H9 (cell line): ENCODE measurements at regions not wholly inside any gene's neighbourhood (a gene's known extent, or its start where the extent isn't known, plus 50 kb on each side); places are given as distances from the start of the nearest gene placed in this dataset.

Experiments
- DNase-seq: peaks from one replicate; pipeline ENCODE4 v3.0.0-alpha.2; 2017
- H2AFZ ChIP-seq: one replicate; pipeline ENCODE4 v1.6.1; 2013; ENCODE audit warnings: mild to moderate bottlenecking, low read length, control low read depth, moderate library complexity
- H2AK5ac ChIP-seq: 2 replicates; pipeline ENCODE4 v1.6.1; 2013; ENCODE audit warnings: low read length, control low read depth, mixed read lengths; ENCODE audit not compliant: insufficient read length
- H2BK120ac ChIP-seq: one replicate; pipeline ENCODE4 v1.6.1; 2013; ENCODE audit warnings: low read depth, mild to moderate bottlenecking, low read length, control low read depth, inconsistent platforms; ENCODE audit not compliant: poor library complexity, severe bottlenecking
- H2BK12ac ChIP-seq: 2 replicates; pipeline ENCODE4 v1.6.1; 2013; ENCODE audit warnings: low read length, control low read depth, mixed read lengths, low read depth; ENCODE audit not compliant: insufficient read length
- H2BK15ac ChIP-seq: 2 replicates; pipeline ENCODE4 v1.6.1; 2013; ENCODE audit warnings: low read depth, low read length, control low read depth
- H2BK20ac ChIP-seq: one replicate; pipeline ENCODE4 v1.6.1; 2013; ENCODE audit warnings: low read depth, mild to moderate bottlenecking, low read length, control low read depth, inconsistent platforms; ENCODE audit not compliant: poor library complexity, severe bottlenecking
- H2BK5ac ChIP-seq: 2 replicates; pipeline ENCODE4 v1.6.1; 2013; ENCODE audit warnings: low read length, control low read depth, mixed read lengths; ENCODE audit not compliant: insufficient read length
- H3K14ac ChIP-seq: 2 replicates; pipeline ENCODE4 v1.6.1; 2013; ENCODE audit warnings: low read length, control low read depth; ENCODE audit not compliant: insufficient read depth
- H3K18ac ChIP-seq: 2 replicates; pipeline ENCODE4 v1.6.1; 2013; ENCODE audit warnings: low read depth, mild to moderate bottlenecking, mixed read lengths, low read length, control low read depth; ENCODE audit not compliant: insufficient read length
- H3K23ac ChIP-seq: 2 replicates; pipeline ENCODE4 v1.6.1; 2013; ENCODE audit warnings: low read length, control low read depth, mixed read lengths, low read depth; ENCODE audit not compliant: insufficient read length
- H3K23me2 ChIP-seq: 2 replicates; pipeline ENCODE4 v1.6.1; 2013; ENCODE audit warnings: low read depth, mild to moderate bottlenecking, mixed read lengths, low read length, control low read depth; ENCODE audit not compliant: insufficient read length, poor library complexity, severe bottlenecking
- H3K27ac ChIP-seq: 2 replicates; pipeline ENCODE4 v1.5.1; 2013; ENCODE audit warnings: low read length, control low read depth, mixed read lengths, low read depth; ENCODE audit not compliant: insufficient read length
- H3K27me3 ChIP-seq: 2 replicates; pipeline ENCODE4 v1.6.1; 2013; ENCODE audit warnings: low read length, control low read depth, inconsistent platforms; ENCODE audit not compliant: insufficient read depth
- H3K4ac ChIP-seq: 2 replicates; pipeline ENCODE4 v1.6.1; 2013; ENCODE audit warnings: low read depth, mild to moderate bottlenecking, control low read depth, inconsistent platforms, low read length, moderate library complexity
- H3K4me1 ChIP-seq: 2 replicates; pipeline ENCODE4 v1.6.1; 2013; ENCODE audit warnings: low read length, control low read depth, inconsistent platforms; ENCODE audit not compliant: insufficient read depth
- H3K4me2 ChIP-seq: 2 replicates; pipeline ENCODE4 v1.6.1; 2013; ENCODE audit warnings: low read length, control low read depth, mixed read lengths; ENCODE audit not compliant: insufficient read length, insufficient read depth
- H3K56ac ChIP-seq: 2 replicates; pipeline ENCODE4 v1.6.1; 2013; ENCODE audit warnings: low read depth, mild to moderate bottlenecking, mixed read lengths, low read length, control low read depth; ENCODE audit not compliant: insufficient read length
- H3K79me1 ChIP-seq: 2 replicates; pipeline ENCODE4 v1.6.1; 2013; ENCODE audit warnings: low read depth, mild to moderate bottlenecking, moderate library complexity, low read length, control low read depth, inconsistent platforms; ENCODE audit not compliant: insufficient read depth, poor library complexity, severe bottlenecking
- H3K79me2 ChIP-seq: 2 replicates; pipeline ENCODE4 v1.6.1; 2013; ENCODE audit warnings: low read length, control low read depth, inconsistent platforms; ENCODE audit not compliant: insufficient read depth
- H3K9ac ChIP-seq: 2 replicates; pipeline ENCODE4 v1.6.1; 2013; ENCODE audit warnings: low read length, control low read depth, mixed read lengths; ENCODE audit not compliant: insufficient read length; ENCODE audit errors: extremely low read depth
- H3K9me3 ChIP-seq: one replicate; pipeline ENCODE4 v1.6.1; 2013; ENCODE audit warnings: low read depth, low read length, inconsistent platforms; ENCODE audit not compliant: control insufficient read depth
- H3T11ph ChIP-seq: one replicate; pipeline ENCODE4 v1.6.1; 2013; ENCODE audit warnings: mild to moderate bottlenecking, low read length, control low read depth, inconsistent platforms
- H4K20me1 ChIP-seq: one replicate; pipeline ENCODE4 v1.6.1; 2013; ENCODE audit not compliant: control insufficient read depth, insufficient read length, insufficient read depth
- H4K5ac ChIP-seq: 2 replicates; pipeline ENCODE4 v1.6.1; 2013; ENCODE audit warnings: low read depth, mild to moderate bottlenecking, mixed read lengths, low read length, control low read depth; ENCODE audit not compliant: insufficient read length
- H4K8ac ChIP-seq: replicated peaks from 2 replicates; pipeline ENCODE4 v1.6.1; 2013; ENCODE audit warnings: low read length, control low read depth, mixed read lengths, low read depth; ENCODE audit not compliant: insufficient read length
- H4K91ac ChIP-seq: 2 replicates; pipeline ENCODE4 v1.6.1; 2013; ENCODE audit warnings: low read depth, mild to moderate bottlenecking, moderate library complexity, mixed read lengths, low read length, control low read depth; ENCODE audit not compliant: insufficient read length
- H3K27ac Mint-ChIP-seq, 3 experiments: 2 replicates in 2 of 3; 3 replicates in 1 of 3; pipeline ENCODE4 v1.8.0; 2020 to 2021; ENCODE audit warnings: mixed read lengths in 3 of 3, mild to moderate bottlenecking in 1 of 3, moderate library complexity in 1 of 3
- H3K27me3 Mint-ChIP-seq: 2 replicates; pipeline ENCODE4 v1.8.0; 2021; ENCODE audit warnings: low read depth, mild to moderate bottlenecking, moderate library complexity, mixed read lengths
- H3K36me3 Mint-ChIP-seq, 3 experiments: 2 replicates in 2 of 3; 3 replicates in 1 of 3; pipeline ENCODE4 v1.8.0; 2020 to 2021; ENCODE audit warnings: low read depth in 3 of 3, mixed read lengths in 3 of 3; ENCODE audit not compliant: insufficient read depth in 1 of 3
- H3K4me1 Mint-ChIP-seq, 2 experiments: 2 replicates each; pipeline ENCODE4 v1.8.0; 2020; ENCODE audit warnings: mixed read lengths in 2 of 2
- H3K4me3 Mint-ChIP-seq, 2 experiments: 2 replicates in 1 of 2; 3 replicates in 1 of 2; pipeline ENCODE4 v1.8.0; 2020 to 2021; ENCODE audit warnings: mild to moderate bottlenecking in 2 of 2, mixed read lengths in 2 of 2, moderate library complexity in 1 of 2
- H3K9me3 Mint-ChIP-seq, 2 experiments: 2 replicates in 1 of 2; 3 replicates in 1 of 2; pipeline ENCODE4 v1.8.0; 2020; ENCODE audit warnings: mild to moderate bottlenecking in 2 of 2, mixed read lengths in 2 of 2, moderate library complexity in 1 of 2
- CTCF ChIP-seq: fragments of 200-600 bp; sonication (generic); conservative IDR thresholded peaks from 3 replicates; pipeline ENCODE4 v1.8.0; 2021; ENCODE audit warnings: antibody characterized with exemption, mild to moderate bottlenecking

- Histone ChIP-seq H2BK5ac (no peak overlapping the region), H3K79me1 (no peaks in the 10 kb centered on the region), H3K18ac (no peak overlapping the region), H4K8ac (no peak overlapping the region), H3K4me1 (no peaks in the 10 kb centered on the region), H2BK12ac (no peak overlapping the region), H3K56ac (no peak overlapping the region), H3K14ac (no peak overlapping the region), H2BK120ac (no peak overlapping the region), H3K23me2 (no peaks in the 10 kb centered on the region), H4K91ac (no peak overlapping the region), H3K23ac (no peak overlapping the region), H3K9ac (no peak overlapping the region), H3T11ph (no peak overlapping the region), H4K20me1 (no peaks in the 10 kb centered on the region), H4K5ac (no peak overlapping the region), H3K27ac (no peak overlapping the region), H3K4ac (no peak overlapping the region), H3K4me2 (no peak overlapping the region), H2AFZ (no peak overlapping the region), H2AK5ac (no peak overlapping the region), H2BK20ac (no peak overlapping the region), H3K27me3 (no peaks in the 10 kb centered on the region), H2BK15ac (no peak overlapping the region), H3K9me3 (no peaks in the 10 kb centered on the region), H3K79me2 (no peaks in the 10 kb centered on the region)
- no peak for TF ChIP-seq CTCF
- Mint-ChIP-seq H3K4me3 (no peak overlapping the region), H3K27me3 (no peaks in the 10 kb centered on the region; the same call in 1 of the 2 replicates), H3K27ac (no peak overlapping the region), H3K36me3 (no peaks in the 10 kb centered on the region), H3K9me3 (no peaks in the 10 kb centered on the region), H3K4me1 (no peaks in the 10 kb centered on the region)
- DNase-seq: no peak
Measured at GRCh38 chr11:27842290-27842689, 142.0 kb upstream of the BDNF start.
